Stimulated activated CD4-positive, alpha-beta T cell treated with anti-CD3 and anti-CD28 coated beads, Interleukin-4, amount 100 ng/mL, for 24 hours (primary cell): ENCODE measurements at regions not wholly inside any gene's neighbourhood (a gene's known extent, or its start where the extent isn't known, plus 50 kb on each side); places are given as distances from the start of the nearest gene placed in this dataset.
A peak's percentile ranks its signal among the peaks of the same experiment; 100 is the strongest.

Experiments
- DNase-seq: peaks from one replicate; pipeline ENCODE4 v3.0.0-alpha.2; 2020

DNA sequence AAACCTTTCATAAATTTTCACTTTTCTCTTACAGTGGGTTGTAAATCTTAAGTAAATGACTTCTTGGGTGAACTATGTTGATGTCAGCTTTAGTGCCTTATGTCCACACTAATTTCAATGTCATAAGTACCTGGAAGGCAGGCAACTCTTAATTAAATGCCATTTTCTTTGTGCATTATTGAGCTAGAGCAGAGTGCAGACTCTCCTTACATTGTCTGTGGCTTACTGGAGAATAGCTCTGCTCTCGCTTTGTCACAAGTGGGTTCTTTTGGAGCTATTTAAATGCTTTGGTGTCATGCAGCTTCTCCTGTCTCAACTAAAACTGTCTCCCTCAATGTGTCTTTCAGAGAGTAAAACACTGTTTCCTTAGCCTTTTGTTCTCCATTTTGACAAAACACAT lies 411.6 kb downstream of the STIM2 start:
- DNase-seq, result no peak

DNA sequence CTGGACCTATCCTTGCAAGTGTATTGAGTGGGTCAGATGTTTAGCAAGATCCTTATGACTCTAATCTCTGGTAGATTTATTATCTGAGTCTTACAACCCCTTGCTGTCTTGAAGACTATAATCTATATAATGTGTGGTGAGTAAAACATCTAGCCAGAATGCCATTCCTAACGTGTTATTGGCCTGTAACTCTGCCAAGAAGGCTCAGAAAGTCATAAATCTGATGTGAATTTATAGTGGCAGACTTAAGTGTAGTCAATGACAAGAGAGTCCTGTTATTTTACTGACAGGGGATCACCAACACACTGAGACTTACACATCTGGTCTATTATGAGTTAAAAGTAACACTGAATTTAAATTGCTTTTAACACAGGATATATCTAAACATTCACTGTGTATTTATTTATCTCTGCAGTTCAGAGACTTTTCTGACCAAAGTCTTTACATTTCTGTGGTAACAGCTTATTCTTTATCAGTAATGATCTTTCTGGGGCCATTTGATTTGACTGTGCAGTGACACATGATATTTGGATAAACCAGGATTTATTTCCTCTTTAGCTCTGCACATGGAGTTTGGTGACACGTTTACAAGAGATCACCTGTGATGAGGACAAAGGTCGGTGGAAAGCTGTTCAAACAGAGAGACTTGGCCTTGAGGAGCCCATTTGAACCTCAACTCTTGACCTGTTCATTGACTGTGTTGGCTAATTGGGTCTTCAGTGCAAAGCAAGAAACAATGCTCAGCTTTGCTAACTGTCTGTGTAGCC lies 415.8 kb downstream of the STIM2 start:
- DNase-seq, result no peak

DNA sequence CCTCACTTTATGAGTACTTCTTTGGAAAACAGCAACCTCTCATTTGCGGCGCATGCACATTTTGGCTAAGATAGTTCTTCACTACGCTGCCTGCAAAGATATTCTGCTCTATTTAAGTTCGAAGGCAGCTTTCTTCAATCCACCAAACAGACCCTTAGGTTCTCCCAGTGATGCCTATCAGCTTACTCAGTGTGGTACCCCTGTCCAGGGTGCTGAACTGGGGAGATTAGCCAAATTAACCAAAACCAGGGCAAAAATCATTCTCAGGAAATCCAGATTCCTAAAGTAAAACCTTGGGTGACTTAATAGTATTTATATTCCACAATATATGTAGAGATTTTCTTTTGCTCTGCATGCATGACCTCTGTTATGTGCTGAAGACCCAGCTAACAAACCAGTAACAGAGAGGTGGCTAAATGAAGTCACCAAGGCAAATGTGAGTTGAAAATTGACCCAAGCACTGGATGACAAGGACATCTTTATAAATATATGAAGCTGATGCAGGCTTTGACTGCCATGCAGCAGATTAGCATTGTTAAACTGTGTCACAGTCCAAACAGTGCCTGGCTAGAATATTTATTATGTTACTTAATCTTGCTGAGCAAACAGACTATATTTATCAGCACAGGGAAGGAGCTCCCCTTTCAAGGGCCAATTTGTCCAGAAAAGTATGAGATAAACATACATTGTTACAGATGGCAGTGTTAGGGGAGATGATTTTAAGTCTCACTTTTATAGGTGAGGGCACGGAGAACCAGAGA lies 418.2 kb downstream of the STIM2 start:
- DNase-seq, result no peak

DNA sequence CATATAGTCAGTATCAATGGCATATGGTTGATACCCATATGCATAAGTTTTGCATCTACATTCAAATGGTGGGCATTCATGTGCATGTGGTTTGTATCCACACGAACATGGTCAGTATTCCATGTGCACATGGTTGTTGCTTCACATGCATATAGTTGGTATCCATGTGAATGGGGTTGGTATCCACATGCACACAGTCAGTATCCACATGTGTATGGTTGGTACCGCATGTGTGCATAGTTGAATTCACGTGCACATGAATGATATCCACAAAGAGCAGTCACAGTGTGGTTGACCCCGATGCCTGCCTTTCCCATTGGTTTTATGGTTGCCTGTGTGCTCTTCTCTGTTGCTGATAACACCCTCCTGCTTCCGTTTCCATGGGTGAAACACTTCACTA lies 427.9 kb downstream of the STIM2 start:
- DNase-seq, result no peak

DNA sequence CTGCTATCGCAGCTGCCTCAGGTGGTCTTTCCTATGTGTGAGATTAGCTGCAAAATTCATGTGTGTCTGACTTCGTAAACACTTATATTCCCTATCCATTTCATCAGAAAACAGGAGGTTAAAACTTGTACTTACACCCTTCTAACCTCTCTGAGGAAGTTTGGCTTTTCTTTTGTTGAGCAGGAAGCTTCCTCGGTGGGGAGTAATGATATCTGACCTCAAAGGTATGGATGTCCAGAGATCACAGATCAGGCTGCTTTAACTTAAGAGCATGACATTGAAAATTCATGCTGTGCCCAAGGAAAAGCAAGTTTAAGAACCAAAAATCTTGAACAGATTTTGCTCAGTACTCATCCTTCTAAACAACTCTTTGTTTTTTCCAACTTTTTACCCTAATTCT lies 429.1 kb downstream of the STIM2 start:
- DNase-seq, result no peak

DNA sequence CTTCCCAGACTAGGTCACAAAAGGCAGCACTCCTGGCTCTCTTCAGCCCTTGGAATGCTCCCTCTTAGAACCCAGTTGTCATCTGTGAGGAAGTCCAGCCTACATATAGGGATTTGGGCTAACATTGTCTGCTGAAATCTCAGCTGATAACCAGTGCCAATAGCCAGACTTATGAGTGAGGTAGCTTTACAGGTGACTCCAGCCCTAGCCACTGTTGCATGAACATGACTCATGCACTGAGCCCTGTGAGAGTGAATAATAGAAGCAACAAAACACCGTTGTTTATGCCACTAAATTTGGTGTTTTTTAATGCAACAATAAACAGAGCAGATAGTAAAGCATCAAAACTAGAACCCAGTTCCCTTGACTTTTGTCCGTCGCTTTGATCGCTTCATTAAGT lies 433.2 kb downstream of the STIM2 start:
- DNase-seq, result no peak

DNA sequence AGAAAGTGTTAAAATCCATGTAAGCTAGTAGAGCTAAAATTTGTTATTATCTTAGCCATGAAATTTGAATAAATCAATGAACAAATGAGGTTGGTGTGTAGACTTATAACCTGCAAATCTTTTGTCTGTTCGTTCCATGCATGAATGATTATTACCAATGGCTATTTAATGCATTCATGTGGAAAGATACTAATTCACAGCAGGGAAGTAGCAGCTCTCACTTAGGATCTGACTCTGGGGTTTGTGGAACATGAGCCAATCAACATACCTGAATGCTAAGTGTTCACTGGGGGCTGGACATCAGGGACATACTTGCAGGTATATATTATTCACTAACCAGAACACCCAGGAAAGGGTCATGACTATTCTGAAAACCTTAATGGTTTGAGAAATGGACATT lies 444.1 kb downstream of the STIM2 start:
- DNase-seq, result no peak

DNA sequence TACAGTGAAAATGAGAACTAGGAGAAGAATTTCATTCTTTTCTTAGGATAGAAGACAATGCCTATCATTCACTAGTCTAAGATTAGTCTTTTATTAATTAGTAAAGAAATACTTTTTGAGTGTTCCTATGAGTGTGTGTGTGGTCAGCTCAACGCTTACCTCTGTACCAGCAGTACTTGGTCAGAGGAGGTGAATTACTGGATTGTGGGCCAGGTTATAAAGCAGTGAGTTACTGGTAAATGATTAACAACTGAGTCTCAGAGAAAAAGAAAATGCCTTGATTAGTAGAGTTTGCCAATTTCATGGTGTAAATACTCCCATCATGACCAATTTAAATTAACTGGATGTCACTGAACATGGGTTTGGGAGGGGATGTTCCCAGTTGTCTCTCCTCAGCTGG lies 444.6 kb downstream of the STIM2 start:
- DNase-seq, result no peak

DNA sequence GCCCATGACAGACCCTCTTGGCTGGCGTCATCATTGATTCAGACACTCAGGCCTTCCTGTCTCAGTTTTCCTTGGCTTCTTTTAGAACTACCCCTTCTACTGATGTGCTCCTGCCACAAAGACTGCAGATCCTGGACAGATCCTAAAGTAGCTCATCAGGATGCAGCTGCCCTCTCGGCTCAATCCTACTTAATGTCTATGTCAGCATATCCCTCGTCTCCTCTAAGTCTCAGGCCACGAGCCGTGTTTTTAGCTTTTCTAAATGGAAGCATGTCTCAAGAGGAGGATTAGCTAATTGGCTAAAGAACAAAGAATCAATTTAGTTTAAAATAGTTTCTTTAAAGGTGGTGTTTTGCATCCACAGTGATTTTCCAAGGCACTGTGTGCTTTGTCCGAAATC lies 447.7 kb downstream of the STIM2 start:
- no peak for DNase-seq

DNA sequence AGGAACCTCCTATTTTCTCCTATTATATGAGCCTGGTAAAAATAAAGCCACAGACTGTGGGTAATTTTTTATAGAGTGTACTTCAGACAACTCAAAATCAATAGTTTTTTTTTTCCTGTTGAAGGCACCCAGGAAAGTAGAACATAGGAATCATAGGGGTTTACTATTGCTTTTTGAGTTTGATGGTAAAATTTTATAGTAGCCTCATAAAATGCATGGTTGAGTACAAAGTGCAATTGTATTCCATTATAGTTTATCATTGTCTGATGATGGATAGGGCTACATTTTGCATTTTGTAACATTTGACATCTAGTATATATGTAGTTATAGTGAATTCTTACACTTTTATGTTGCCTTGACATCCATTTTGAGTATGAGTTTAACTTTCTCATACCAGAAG lies 455.0 kb downstream of the STIM2 start:
- no peak for DNase-seq

DNA sequence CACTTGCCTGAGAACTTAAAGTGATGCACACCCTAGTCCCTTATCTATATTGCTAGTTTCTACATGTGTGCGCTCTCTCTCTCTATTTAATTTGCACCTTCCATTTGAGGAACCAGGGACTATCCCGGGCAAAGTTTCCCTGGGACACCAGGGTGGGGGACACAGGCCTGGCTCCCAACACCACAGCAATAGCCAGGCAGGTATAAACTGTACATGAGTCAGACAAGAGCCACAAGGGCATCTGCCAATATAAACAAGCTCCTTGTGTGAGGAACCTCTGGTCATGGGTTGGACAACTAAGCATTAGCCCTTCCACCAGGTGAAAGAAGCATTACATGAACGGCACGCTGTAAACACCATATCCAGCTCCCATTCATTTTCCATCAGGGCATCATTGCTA lies 455.5 kb downstream of the STIM2 start:
- DNase-seq, result no peak

DNA sequence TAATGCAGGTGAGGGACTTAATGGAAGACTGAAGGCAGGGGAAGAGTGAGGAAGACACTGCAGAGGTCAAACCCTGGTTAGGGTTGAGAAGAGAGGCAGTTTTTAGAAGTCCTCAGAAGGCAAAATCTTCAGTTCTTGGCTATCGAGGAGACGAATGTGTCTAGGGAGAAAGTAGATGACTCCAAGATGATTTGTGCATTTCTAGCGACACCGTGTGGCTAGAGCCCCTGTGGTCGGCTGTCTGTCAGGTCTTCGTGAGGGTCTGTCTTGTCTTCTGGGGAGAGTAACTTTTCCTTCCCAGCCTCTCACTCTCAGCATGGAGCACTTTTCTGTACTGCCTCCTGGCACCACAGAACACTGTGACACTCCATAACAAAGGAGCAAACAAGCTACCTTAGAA lies 458.1 kb downstream of the STIM2 start:
- DNase-seq, result peak; percentile 4

DNA sequence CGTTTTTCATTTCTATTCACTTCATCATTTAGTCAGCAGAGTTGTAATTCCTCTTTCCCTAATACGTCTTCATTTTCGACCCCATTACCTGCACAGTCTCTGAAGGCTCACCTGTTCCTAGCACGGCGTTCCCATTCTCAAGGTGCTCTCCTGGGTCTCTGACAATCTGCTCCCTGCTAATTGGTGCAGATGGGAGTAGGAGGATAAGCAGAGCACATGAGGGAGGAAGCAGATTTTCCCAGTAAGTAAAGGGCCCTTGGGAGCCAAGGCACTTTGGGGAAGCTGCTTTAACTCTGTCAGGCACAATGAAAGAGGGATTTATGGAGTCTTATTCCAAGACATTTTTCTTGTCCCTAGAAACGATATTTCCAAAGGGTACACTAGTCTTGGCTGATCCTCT lies 466.4 kb downstream of the STIM2 start:
- no peak for DNase-seq

DNA sequence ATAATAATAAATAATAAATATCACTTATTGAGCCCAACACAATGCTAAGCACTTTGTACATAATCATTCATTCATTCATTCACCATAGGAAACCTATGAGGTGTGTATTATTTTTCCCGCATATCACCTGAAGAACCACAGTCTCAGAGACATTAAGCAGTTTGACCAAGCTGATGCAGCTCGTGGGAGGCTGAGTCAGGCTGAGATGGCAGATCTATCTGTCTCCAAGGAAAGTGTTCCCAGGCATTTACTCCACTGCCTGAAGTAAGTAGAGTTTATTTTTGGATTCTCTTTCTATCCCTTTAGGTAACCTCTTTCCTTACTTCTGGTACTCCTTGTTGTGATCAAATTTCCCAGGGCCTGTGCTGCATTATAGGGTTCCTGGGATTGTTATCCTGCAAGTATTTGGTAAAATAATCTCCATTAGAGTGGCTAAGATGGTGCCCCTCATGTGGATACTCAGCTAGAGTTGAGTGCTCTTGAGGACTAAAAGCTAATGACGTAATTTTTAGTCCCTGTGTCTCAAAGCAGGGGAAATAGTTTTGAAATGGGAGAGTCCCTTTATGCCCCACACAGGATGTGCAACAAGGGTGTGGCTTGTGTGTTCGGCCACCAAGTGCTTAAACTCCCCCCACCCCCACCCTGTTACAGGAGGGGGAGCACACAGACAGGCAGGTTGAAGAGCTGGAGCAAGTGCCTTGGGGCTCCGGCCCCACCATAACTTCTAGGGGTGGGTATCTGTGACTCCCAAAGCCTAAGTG lies 467.0 kb downstream of the STIM2 start:
- DNase-seq, result no peak

DNA sequence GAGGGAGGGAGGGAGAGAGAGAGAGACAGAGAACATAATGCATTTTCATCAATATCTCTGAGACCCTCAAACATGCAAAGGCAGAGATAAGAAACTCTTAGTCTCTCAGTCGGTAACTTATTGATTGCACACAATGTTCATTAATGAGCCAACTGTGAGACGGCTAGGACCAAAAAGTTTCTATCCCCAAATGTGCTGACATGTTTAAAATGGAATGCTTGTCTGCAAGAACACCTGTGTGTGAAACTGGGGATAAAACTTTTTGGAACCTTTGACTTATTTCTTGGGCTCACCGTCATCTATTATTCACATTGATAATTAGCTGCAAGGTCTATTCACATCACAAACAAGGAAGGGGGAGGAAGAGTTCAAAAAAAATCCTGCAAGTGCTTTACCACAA lies 477.9 kb downstream of the STIM2 start:
- no peak for DNase-seq

DNA sequence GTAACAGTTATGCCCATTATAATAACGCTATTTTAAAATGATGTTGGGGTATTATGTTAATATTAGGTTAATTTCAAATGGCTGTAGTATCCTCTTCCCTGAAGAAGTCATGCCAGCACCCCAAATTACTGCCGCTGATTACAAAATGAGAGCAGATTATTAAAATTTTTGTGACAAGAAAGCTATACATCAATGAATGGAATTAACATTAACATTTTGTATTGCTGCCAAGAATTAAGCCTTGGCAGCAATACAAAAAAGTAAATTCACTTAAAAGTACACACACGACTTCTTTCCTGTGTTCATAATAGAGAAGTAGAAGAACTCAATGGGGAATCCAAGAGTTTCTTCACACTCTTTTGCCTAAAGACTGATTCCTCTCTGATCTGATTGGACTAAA lies 482.8 kb downstream of the STIM2 start:
- no peak for DNase-seq

DNA sequence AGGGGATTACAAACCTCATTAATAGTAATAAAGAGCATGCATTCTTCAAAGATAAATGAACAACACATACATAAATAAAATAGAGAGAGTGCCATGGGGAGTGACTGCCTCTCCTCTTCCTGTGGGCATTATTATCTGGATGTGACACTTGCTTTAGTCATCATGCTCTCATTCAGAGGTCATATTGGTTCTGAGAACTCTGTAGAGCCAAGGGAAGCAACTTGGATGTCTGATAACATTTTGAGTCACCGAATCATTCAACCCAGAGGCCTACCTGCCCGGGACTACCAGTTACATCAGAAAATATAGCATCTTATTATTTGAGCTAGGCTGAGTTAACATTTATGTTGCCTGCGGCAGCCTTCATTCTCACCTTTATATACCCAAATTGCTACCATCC lies 489.5 kb downstream of the STIM2 start:
- no peak for DNase-seq

DNA sequence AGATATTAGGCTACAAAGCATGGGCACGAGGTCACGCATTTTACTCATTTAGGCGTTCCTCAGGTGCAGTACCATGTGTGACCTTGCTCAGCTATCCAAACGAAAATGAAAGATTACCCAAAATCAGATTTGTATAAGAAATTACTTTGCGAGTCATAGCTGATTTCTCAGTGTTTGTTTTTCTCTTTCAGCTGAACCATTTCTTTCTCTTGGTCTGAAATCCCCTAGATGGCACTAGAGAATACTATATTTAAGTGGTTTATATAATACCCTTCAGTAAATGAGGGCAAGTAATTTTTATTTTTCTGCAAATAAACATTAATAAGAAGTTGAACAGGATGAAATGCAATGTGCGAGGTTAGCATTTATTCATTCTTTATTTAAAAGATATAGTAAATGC lies 496.6 kb downstream of the STIM2 start:
- no peak for DNase-seq

DNA sequence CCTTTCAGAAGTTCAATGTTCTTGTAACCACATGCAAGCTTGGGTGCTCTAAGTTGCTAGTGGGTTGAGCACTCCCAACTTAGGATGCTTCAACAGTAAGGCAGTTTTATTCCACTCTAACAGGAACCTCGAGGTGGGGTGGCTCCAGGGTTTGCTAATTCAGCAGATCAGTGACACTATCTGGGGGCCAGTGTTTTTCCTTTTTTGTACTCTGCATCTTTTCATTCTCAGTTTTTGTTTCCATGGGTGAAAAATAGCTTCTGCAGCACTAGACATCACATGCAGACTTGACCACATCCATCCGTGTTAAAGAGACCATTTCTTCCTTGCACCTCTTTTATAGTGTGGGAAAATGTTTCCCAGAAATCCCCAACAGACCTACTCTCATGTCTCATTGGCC lies 497.6 kb downstream of the STIM2 start:
- DNase-seq, result no peak

DNA sequence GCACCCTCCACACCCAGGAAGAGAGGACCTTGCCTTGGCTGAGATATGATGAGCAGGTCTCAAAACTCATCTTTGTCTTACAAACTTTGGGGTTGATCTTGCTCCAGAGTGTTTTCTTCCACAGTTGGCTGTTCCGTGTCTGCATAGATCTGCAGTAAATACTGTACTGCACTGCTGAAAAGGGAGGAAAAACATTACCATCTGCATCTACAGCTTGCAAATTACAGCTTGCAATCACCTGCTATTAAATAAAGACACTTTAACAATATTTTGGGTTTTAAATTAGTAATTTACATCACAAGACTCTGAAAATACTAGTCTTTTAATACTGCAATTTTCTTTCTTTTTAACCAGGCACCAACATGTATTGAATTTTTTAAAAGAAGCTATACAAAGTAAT lies 499.5 kb downstream of the STIM2 start:
- DNase-seq, result no peak

DNA sequence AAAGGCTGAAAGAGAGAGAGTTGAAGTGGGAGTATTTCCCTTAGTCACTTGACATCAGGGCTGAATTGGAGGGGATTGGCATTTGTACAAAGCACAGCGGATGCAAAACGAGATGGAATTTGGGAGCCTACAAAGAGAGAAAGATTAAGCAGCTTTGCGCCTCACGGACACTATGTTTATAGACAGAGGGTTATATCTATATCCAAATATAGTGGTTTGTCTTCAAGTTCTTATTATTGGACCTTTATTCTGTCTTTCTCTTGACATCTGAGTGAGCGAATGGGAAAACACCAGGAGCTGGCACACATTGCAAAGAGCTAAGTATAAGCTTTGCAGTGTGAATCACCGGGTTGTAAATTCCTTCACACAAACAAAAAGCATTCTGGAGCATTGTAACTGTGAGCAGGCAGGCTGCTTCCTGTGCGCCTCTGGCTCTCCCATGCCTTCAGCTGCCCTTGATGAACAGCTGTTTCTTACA lies 500.2 kb downstream of the STIM2 start:
- no peak for DNase-seq

DNA sequence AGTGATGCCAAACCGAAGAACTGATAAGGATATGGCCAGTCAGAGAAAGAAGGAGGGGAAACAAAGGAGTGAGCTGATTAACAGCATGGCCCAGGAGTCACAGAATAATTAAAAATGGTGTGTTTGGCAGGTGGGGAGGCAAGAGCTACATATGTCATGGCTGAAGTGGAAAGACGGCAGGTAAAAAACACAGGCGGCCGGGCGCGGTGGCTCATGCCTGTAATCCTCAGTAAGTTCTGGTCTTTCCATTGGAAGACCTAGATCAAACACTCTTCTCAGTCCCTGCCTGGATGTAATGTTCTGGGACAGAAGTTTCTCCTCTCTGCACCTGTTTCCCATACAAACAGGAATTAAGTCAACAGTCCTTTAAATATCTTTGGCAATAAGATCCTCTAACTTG lies 503.9 kb downstream of the STIM2 start:
- no peak for DNase-seq

DNA sequence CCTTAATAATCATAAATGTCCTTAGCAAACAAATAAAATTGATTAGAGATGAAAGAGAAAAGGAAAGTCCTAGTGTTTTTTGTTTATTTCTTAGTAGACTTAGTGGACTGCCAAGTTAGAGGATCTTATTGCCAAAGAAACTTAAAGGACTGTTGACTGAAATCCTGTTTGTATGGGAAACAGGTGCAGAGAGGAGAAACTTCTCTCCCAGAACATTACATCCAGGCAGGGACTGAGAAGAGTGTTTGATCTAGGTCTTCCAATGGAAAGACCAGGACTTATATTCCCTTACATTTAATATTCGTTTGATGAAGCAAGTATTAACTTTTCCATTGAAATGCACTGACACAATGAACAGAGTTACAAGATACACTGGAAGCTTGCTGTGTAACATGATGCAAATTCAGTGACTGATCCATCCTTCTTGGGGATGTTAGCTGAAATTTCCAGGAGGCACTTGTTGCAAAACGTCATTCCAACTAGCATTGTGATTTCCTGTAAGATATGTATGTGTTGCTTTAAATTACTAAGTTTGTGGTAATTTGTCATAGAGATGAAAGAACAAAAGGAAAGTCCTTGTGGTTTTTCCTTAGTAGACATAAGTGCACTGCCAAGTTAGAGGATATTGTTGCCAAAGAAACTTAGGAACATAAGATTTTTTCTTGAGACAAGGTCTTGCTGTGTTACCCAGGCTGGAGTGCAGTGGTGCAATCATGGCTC lies 505.6 kb downstream of the STIM2 start:
- DNase-seq, result no peak
